BE2C (cell line): ENCODE measurements at regions not wholly inside any gene's neighbourhood (a gene's known extent, or its start where the extent isn't known, plus 50 kb on each side); places are given as distances from the start of the nearest gene placed in this dataset.

Experiments
- DNase-seq: peaks from one replicate; pipeline ENCODE4 v3.0.0-alpha.2; 2020
- H3K27me3 ChIP-seq: fragments of 250-450 bp; sonication (Bioruptor Pico); 2 replicates; pipeline ENCODE4 v1.5.1; 2020; ENCODE audit warnings: mild to moderate bottlenecking
- H3K36me3 ChIP-seq: fragments of 250-450 bp; sonication (Bioruptor Pico); 2 replicates; pipeline ENCODE4 v1.5.1; 2020; ENCODE audit warnings: mild to moderate bottlenecking
- H3K4me1 ChIP-seq: fragments of 250-450 bp; sonication (Bioruptor Pico); 2 replicates; pipeline ENCODE4 v1.5.1; 2020
- H3K4me3 ChIP-seq: 2 replicates; pipeline ENCODE4 v1.5.1; 2011; ENCODE audit warnings: low read depth, low read length
- H3K9me3 ChIP-seq: fragments of 250-450 bp; sonication (Bioruptor Pico); 2 replicates; pipeline ENCODE4 v1.5.1; 2020
- TF ChIP-seq, protein P1 (sequence below): IDR thresholded peaks from 2 replicates; pipeline ENCODE4 v1.5.1; 2012; ENCODE audit warnings: mild to moderate bottlenecking, low read depth, low read length

DNA sequence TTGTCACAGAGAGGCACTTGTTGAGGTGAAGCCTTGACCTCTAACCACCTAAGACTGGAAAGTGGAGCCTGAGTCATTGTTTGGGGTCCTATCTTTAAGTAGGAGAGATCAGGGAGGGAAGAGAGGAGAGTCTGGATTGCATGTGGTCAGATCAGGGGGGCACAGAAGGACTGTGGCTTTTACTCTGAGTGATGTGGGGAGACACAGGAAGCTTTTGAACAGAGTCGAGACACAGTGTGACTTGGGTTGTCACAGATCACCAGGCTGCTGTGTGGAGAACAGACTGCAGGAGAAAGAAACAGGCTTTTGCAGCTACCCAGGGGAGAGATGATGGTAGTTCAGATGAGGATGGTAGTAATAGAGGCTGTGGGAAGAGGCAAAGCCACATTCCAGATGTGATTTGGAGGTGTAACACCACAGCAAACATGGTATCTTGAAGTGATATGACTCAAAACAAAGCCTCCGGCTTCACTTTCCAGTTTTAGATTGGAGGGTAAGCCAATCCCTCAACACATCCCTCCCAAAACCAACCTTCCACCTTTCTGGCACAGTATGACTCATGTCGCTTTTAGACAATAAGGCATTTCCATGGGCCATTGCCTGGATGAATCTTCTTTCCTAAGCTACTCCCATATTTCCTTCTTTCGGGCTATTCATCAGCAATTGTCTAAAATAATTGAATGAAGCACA, 125.8 kb upstream of the SLC44A3 start:
- no peaks in the 10 kb centered on the region for H3K4me1 ChIP-seq
- DNase-seq, result no peak
- no peaks in the 10 kb centered on the region for H3K27me3 ChIP-seq
- H3K9me3 ChIP-seq, result no peaks in the 10 kb centered on the region
- no peaks in the 10 kb centered on the region for H3K36me3 ChIP-seq
- TF ChIP-seq, protein P1, sequence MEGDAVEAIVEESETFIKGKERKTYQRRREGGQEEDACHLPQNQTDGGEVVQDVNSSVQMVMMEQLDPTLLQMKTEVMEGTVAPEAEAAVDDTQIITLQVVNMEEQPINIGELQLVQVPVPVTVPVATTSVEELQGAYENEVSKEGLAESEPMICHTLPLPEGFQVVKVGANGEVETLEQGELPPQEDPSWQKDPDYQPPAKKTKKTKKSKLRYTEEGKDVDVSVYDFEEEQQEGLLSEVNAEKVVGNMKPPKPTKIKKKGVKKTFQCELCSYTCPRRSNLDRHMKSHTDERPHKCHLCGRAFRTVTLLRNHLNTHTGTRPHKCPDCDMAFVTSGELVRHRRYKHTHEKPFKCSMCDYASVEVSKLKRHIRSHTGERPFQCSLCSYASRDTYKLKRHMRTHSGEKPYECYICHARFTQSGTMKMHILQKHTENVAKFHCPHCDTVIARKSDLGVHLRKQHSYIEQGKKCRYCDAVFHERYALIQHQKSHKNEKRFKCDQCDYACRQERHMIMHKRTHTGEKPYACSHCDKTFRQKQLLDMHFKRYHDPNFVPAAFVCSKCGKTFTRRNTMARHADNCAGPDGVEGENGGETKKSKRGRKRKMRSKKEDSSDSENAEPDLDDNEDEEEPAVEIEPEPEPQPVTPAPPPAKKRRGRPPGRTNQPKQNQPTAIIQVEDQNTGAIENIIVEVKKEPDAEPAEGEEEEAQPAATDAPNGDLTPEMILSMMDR, result no peak
- no peak overlapping the region for H3K4me3 ChIP-seq

DNA sequence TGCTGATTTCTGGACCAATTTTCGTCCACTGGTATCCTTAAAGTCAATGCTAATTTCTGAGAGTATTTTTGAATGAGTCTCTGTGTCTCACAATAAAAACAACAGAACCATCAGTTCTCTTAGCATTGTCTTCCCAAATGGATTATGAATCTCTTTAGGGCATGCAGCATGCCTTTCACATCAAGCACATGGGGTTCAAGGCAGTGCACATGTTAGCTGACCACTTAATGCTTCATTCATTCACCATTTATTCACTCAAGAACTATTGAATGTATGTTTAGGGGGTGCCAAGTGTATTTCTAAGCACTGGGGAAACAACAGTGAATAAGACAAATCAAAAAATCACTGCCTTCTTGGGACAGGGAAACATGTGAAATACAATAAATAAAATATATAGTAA, 126.7 kb upstream of the SLC44A3 start:
- H3K36me3 ChIP-seq, result no peaks in the 10 kb centered on the region
- DNase-seq, result no peak
- TF ChIP-seq, protein P1, result no peak

DNA sequence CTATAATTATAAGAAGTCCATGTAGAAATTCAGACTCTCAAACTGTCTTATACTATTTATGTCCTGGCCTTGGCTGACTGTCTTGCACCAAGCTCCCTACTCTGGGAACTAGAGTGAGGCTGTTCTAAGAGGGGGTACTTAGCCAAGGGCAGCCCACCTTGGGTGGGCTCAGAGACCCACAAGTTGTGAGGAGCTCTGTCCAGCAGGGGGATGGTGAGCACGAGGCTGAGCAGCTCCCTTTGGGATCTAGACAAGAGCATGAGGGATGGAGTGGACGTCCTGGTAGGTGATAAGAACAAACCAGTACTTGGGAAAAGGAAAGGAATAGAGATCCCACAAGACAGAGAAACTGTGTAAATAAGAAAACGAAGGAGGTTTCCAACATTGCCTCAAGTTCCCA, 127.1 kb upstream of the SLC44A3 start:
- Histone ChIP-seq H3K4me3 (no peak overlapping the region), H3K9me3 (no peaks in the 10 kb centered on the region), H3K27me3 (no peaks in the 10 kb centered on the region), H3K4me1 (no peaks in the 10 kb centered on the region), H3K36me3 (no peaks in the 10 kb centered on the region)
- TF ChIP-seq, protein P1, result peak; percentile 36
- DNase-seq, result peak; percentile 10

More for the DNA sequence above, 126.7 kb upstream of the SLC44A3 start:
- no peaks in the 10 kb centered on the region for H3K9me3 ChIP-seq
- no peaks in the 10 kb centered on the region for H3K27me3 ChIP-seq
- H3K4me3 ChIP-seq, result no peak overlapping the region
- no peaks in the 10 kb centered on the region for H3K4me1 ChIP-seq

DNA sequence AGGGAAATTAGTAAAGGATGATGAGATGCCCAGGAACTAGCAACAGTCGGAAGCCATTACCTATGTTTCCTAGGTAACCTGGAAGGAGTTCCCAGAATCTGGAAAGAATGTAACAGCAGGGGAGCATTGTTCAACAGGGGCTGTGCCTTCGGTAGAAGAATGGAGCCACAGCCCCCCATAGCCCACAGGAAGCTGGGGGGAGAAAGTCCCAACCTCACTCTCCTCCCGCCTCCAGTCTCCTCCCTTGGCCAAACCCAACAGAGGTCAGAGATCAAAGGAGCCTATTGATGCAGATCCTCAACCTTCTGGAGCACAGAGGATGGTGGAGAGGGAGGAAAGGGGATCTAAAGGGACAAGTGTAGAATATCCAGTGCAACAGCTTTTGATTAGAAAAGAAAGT, 131.5 kb upstream of the SLC44A3 start:
- no peaks in the 10 kb centered on the region for H3K27me3 ChIP-seq
- no peaks in the 10 kb centered on the region for H3K9me3 ChIP-seq
- DNase-seq, result no peak
- H3K4me3 ChIP-seq, result no peak overlapping the region
- H3K4me1 ChIP-seq, result no peaks in the 10 kb centered on the region
- no peaks in the 10 kb centered on the region for H3K36me3 ChIP-seq
- TF ChIP-seq, protein P1, result no peak

DNA sequence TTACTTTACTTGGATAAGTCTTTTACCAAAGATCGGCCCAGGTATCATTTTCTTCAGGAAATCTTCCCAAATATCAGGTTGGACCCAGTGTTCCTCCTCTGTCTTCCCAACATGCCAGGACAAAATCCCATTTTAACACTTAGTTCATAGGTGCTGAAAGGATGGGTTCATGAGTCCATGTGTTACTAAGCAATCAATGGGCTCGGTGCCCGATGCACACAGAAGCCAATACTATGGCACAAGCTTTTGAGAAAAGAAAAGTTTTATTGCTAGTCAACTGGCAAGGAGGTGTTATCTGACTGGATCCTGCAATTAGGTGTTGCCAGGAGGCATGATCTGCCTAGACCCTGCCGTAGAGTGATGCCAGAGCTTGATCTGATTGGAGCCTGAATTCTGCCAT, 133.3 kb upstream of the SLC44A3 start:
- Histone ChIP-seq H3K36me3 (no peaks in the 10 kb centered on the region), H3K4me1 (no peaks in the 10 kb centered on the region), H3K9me3 (no peaks in the 10 kb centered on the region), H3K4me3 (no peak overlapping the region), H3K27me3 (no peaks in the 10 kb centered on the region)
- DNase-seq, result no peak
- TF ChIP-seq, protein P1, result no peak

DNA sequence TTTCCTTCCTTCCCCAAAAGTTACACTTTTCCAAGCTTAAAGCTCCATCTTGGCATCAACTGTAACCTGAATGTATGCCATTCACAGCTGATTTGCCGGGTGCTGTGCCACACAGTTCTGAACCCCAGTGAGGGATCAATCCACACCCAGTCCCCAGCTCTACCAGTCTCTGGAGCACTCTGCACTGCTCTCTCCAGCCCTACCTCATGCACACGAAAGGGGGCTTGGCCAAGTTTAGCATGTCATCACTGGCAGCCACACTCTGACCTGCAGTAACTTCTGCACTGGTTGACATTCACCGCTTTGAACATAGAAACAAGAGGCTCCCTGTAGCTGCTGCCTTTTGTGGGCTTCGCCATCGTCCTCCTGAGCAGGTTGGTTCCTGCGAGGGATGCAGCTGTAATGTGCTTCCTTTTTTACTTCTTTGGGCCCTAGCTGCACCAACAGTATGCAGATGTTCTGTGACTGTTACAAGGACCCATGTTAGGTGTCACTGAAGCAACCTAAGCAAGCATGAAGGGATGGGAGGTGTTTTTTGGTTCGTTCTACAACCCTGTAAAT, 135.4 kb upstream of the SLC44A3 start:
- Histone ChIP-seq H3K4me3 (no peak overlapping the region), H3K4me1 (no peaks in the 10 kb centered on the region), H3K9me3 (no peaks in the 10 kb centered on the region), H3K27me3 (no peaks in the 10 kb centered on the region), H3K36me3 (no peaks in the 10 kb centered on the region)
- TF ChIP-seq, protein P1, result no peak
- no peak for DNase-seq
